22Rv1 (cell line): ENCODE measurements at regions not wholly inside any gene's neighbourhood (a gene's known extent, or its start where the extent isn't known, plus 50 kb on each side); places are given as distances from the start of the nearest gene placed in this dataset.

ENCODE experiments used
- ZFX ChIP-seq: fragments of 450-650 bp; IDR thresholded peaks from 2 replicates; pipeline ENCODE4 v1.6.1; 2017; ENCODE audit warnings: antibody characterized with exemption, borderline replicate concordance
- TF ChIP-seq, protein P1 (sequence below): fragments of 450-650 bp; IDR thresholded peaks from 2 replicates; pipeline ENCODE4 v1.5.1; 2017; ENCODE audit warnings: mild to moderate bottlenecking

DNA sequence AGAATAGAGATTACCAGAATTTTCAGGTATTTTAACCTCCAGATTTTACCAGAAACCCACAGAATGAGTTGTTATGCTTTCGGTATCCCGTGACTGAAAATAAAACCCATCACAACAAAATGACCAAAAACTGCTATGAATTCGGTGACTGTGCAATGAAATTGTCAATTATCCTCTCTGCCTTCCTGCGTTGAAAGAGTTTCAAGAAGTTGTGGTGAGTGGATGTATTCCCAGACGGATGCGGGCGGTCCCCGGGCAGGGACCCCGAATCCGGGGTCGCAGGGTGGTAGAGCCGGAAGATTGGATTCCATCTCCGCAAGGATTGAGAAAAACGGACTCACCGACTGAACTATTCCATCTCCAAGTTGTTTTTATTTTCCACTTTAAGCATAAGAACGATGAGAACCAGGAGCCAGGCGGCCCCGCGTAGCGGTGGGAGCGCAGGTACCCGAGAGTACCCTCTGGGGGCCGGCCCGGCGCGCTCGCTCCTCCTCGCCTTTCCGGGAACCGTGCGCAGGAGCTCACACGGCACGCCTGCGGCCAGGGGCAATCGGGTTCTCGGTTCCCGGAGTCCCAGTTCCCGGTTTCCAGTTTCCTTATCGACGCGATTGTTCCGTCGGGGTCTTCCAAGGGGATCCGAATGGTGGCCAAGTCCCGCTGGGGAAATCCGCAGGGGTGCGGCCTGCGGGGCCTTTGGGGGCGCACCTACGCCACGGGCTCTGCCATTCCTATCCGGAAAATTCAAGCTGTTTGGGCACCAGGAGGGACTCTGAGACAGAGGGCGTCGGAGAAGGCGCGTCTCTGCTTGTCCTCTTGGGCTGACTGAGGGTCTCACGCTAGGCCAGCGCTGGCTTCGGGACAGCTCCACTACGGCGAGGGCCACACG is 104.9 kb upstream of the PRDM1 start:
- TF ChIP-seq, protein P1, sequence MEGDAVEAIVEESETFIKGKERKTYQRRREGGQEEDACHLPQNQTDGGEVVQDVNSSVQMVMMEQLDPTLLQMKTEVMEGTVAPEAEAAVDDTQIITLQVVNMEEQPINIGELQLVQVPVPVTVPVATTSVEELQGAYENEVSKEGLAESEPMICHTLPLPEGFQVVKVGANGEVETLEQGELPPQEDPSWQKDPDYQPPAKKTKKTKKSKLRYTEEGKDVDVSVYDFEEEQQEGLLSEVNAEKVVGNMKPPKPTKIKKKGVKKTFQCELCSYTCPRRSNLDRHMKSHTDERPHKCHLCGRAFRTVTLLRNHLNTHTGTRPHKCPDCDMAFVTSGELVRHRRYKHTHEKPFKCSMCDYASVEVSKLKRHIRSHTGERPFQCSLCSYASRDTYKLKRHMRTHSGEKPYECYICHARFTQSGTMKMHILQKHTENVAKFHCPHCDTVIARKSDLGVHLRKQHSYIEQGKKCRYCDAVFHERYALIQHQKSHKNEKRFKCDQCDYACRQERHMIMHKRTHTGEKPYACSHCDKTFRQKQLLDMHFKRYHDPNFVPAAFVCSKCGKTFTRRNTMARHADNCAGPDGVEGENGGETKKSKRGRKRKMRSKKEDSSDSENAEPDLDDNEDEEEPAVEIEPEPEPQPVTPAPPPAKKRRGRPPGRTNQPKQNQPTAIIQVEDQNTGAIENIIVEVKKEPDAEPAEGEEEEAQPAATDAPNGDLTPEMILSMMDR = no peak
- no peak for TF ChIP-seq ZFX
